SJCRH30 (cell line): ENCODE measurements at regions not wholly inside any gene's neighbourhood (a gene's known extent, or its start where the extent isn't known, plus 50 kb on each side); places are given as distances from the start of the nearest gene placed in this dataset.

Source experiments
- DNase-seq, 2 experiments: peaks; one replicate each; pipeline ENCODE4 v3.0.0-alpha.2; 2015 to 2020
- H3K27ac ChIP-seq: fragments of 250-450 bp; sonication (Bioruptor Pico); 2 replicates; pipeline ENCODE4 v1.5.1; 2020; ENCODE audit warnings: mild to moderate bottlenecking, moderate library complexity
- H3K27me3 ChIP-seq: fragments of 250-450 bp; sonication (Bioruptor Pico); 2 replicates; pipeline ENCODE4 v1.5.1; 2020; ENCODE audit warnings: mild to moderate bottlenecking, moderate library complexity
- H3K36me3 ChIP-seq: fragments of 250-450 bp; sonication (Bioruptor Pico); 2 replicates; pipeline ENCODE4 v1.5.1; 2020; ENCODE audit warnings: mild to moderate bottlenecking, moderate library complexity
- H3K4me1 ChIP-seq: fragments of 250-450 bp; sonication (Bioruptor Pico); 2 replicates; pipeline ENCODE4 v1.5.1; 2020; ENCODE audit warnings: mild to moderate bottlenecking, moderate library complexity
- H3K4me3 ChIP-seq: fragments of 250-450 bp; sonication (Bioruptor Pico); 2 replicates; pipeline ENCODE4 v1.5.1; 2020; ENCODE audit warnings: mild to moderate bottlenecking, moderate library complexity
- H3K9me3 ChIP-seq: fragments of 250-450 bp; sonication (Bioruptor Pico); replicated peaks from 2 replicates; pipeline ENCODE4 v1.5.1; 2020; ENCODE audit warnings: mild to moderate bottlenecking, moderate library complexity

DNA sequence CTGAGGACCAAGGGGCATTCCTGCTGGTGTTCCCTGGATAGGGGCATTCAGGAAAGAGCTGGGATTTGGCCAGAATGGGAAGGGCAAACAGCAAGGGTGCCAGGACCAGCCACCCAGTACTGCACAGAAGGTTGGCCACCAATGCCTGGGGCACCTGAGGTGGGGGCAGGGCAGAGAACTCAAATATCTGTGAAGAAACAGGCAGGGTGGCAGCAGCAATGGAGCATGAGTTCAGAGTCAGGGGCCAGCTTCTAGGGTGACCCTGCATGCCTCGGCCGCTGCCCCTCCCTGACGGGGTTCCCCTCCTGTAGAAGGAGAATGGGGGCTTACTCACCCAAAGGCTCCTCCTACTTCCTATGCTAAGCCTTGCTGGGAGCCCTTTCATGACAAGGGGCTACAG, 79.3 kb upstream of the SHANK2 start:
- Histone ChIP-seq H3K27ac (no peak overlapping the region), H3K9me3 (no peaks in the 10 kb centered on the region), H3K4me3 (no peak overlapping the region), H3K27me3 (no peaks in the 10 kb centered on the region), H3K36me3 (no peaks in the 10 kb centered on the region), H3K4me1 (no peaks in the 10 kb centered on the region)
- DNase-seq: no peak

DNA sequence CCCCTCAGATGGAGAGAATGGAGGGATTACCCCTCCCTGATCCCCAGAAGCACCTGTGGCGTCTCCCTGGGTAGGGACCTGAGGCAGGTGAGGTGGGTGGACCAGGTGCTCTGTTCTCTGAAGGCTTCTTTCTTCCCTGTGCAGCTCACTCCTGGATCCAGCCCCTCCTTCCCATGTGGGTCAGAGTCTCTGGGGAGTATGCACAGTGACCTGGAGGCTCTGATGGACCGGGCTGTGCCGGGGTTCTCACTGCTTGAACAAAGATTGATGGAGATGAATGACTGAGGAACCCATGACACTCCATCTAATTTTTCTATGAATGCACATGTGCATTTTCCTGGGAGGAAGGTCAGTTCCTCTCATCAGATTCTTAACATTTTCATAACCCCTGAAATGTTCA, 78.6 kb upstream of the SHANK2 start:
- Histone ChIP-seq H3K27ac (no peak overlapping the region), H3K36me3 (no peaks in the 10 kb centered on the region), H3K9me3 (no peaks in the 10 kb centered on the region), H3K4me3 (no peak overlapping the region), H3K27me3 (no peaks in the 10 kb centered on the region), H3K4me1 (no peaks in the 10 kb centered on the region)
- DNase-seq: no peak

DNA sequence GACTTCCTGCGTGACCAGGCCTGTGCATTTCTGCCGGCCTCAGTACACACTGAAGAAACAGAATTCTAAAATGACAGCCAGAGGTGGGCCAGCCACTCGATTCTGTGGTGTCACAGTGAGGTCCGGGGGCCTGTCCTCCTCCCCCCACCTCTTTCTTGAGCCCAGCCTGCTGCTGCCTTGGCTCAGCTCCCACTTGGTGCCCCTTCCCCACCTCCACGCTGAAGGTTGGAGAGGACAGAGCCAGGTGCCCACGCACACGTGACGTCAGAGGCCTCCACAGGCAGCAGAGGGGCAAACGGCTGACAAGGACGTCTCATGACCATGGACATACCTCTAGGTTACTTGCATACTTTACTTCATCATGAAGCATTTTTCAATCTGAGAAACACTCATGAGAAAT, 78.0 kb upstream of the SHANK2 start:
- Histone ChIP-seq H3K4me3 (no peak overlapping the region), H3K36me3 (no peaks in the 10 kb centered on the region), H3K9me3 (no peaks in the 10 kb centered on the region), H3K4me1 (no peaks in the 10 kb centered on the region), H3K27me3 (no peaks in the 10 kb centered on the region), H3K27ac (no peak overlapping the region)
- no peak for DNase-seq

DNA sequence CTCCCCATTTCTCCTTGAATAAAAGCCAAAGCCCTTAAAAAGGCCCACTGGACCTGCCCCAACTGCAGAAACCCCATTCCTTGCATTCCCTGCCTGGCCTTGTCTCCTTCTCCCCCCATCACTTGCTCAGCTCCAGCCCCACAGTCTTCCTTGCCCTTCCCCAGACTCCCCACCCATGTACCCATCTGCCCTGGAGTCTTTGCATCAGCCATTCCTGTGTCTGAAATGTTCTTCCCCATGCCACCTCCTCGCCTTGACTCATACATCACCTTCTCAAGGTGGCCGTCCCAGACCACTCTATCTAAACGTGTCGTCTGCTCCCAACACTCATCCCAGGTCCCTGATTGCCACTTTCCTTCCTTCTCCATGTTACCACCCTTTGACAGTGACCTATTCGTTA, 77.4 kb upstream of the SHANK2 start:
- no peak overlapping the region for H3K4me3 ChIP-seq
- DNase-seq: no peak

DNA sequence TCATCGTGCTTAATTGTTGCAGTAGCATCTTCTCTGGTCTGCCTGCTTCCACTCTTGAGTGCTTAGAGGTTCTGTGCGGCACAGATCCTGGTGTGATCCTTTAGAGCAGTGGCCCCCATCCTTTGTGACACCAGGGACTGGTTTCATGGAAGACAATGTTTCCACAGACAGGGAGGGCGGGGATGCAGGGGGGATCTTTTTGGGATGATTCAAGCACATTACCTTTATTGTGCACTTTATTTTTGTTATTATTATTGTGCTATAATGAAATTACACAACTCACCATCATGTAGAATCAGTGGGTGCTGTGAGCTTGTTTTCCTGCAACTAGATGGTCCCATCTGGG, 76.8 kb upstream of the SHANK2 start:
- H3K27me3 ChIP-seq: no peaks in the 10 kb centered on the region
- no peaks in the 10 kb centered on the region for H3K9me3 ChIP-seq
- DNase-seq: no peak
- no peak overlapping the region for H3K4me3 ChIP-seq
- no peaks in the 10 kb centered on the region for H3K36me3 ChIP-seq
- no peaks in the 10 kb centered on the region for H3K4me1 ChIP-seq
- H3K27ac ChIP-seq: no peak overlapping the region

More for the DNA sequence above, 77.4 kb upstream of the SHANK2 start:
- Histone ChIP-seq H3K36me3 (no peaks in the 10 kb centered on the region), H3K9me3 (no peaks in the 10 kb centered on the region), H3K27ac (no peak overlapping the region), H3K4me1 (no peaks in the 10 kb centered on the region), H3K27me3 (no peaks in the 10 kb centered on the region)

DNA sequence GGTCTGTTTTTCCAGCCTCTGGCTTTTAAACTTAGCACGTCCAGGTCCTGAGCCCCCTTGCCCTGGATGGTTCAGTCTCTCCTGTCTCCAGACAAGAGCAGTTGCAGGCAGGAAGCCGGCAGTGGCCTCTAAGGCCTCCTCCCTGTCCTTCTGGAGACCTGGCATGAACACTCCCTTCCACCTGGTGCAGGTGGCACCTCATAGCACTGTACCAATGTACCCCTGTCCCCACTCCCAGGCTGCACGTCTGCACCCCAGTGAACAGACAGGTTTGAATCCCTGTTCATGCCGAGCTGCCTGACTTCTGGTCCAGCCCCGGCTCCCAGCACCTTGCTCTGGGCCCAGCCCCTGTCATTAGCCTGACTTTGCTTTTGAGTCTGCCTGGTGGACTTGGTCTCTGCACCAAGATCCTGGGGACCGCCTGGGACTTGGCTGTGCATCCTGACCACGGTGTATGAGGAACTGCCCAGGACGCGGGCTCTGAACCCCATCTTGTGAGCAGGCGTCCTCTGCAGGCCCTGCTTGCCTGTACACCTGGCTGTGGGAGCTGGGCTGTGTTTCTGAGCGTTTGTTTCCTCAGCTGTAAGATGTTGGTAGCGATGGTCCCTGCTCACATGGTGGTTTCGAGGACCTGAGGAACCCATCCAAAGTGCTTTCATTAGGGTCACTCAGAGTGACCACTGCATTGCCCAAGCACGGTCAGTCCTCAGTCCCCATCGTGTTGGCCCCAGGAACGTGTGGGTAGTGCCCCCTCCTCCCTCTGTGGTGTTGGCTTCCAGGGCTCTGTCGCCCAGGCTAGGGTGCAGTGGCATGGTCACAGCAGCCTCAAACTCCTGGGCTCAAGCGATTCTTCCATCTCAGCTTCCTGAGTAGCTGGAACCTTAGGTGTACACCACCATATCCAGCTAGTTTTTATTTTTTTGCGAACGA, 75.0 kb upstream of the SHANK2 start:
- Histone ChIP-seq H3K27me3 (no peaks in the 10 kb centered on the region), H3K4me3 (no peak overlapping the region), H3K4me1 (no peaks in the 10 kb centered on the region), H3K36me3 (no peaks in the 10 kb centered on the region), H3K27ac (no peak overlapping the region), H3K9me3 (no peaks in the 10 kb centered on the region)
- no peak for DNase-seq

DNA sequence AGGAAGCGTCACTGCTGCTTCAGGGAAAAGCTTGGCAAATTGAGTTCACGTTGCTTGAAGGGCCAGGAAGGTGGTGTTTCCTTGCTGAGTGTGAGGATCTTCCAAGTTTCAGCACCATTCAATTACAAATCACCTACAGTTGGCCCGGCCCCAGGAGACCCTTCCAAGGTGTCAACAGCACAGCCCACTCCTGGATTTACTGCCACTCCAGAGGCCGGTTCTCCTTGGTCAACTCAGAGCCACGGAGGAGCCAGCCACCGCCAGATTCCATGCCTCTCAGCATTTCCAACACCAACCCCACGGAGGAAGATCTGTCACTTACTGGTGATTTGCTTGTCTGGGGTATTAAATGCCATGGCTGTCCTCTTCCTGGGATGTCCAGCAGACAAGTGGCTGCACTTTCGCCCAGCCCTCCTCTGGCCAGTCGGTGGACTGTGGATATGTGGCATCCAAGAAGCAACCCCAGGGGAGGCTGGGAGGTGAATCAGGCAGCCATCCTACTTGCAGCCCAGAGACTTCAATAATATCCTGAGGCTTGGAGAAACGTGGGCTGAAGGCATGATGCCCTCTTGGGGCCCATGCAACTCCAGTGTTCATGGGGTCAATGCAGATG, 74.1 kb upstream of the SHANK2 start:
- no peaks in the 10 kb centered on the region for H3K27me3 ChIP-seq
- H3K4me3 ChIP-seq: no peak overlapping the region
- no peaks in the 10 kb centered on the region for H3K9me3 ChIP-seq
- H3K36me3 ChIP-seq: no peaks in the 10 kb centered on the region
- DNase-seq: no peak
- H3K27ac ChIP-seq: no peak overlapping the region
- H3K4me1 ChIP-seq: no peaks in the 10 kb centered on the region

DNA sequence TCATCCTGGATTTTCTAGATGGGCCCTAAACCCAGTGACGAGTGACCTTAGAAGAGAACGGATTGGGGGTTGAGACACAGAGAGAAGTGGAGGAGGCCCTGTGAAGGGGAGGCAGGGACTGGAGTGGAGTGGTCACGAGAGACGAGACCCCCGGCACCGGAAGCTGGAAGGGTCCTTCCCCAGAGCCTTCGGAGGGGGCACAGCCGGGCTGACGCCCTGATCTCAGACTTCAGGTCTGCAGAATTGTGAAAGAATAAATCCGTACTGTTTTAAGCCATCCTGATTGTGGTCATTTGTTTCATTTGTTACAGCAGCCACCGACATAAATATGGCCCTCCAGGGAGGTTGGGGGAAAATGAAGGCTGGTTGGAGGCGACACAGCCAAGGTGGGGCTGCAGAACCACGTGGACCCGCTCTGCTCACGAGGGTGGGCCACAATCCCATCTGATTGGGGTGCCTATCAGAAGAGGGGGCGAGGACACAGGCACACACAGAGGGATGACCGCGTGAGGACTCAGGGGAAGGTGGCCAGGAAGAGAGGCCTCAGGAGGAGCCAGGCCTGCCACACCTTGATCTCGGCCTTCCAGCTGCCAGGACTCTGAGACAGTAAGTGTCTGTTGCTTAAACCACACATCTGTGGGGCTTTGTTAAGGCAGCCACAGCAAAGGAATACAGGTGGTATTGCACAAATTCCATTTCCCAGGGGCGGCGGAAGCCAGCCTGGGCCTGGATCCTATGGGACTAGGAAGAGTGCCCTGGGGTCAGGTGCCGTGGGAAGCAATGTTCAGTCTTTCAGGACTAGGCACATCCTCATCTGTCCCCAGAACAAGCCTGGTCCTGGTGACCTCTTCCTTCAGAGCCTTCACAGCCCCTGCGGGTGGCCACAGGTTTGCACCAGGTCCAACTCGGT, 73.3 kb upstream of the SHANK2 start:
- Histone ChIP-seq H3K27ac (no peak overlapping the region), H3K36me3 (no peaks in the 10 kb centered on the region), H3K9me3 (no peaks in the 10 kb centered on the region), H3K4me1 (no peaks in the 10 kb centered on the region), H3K4me3 (no peak overlapping the region), H3K27me3 (no peaks in the 10 kb centered on the region)
- DNase-seq: no peak

DNA sequence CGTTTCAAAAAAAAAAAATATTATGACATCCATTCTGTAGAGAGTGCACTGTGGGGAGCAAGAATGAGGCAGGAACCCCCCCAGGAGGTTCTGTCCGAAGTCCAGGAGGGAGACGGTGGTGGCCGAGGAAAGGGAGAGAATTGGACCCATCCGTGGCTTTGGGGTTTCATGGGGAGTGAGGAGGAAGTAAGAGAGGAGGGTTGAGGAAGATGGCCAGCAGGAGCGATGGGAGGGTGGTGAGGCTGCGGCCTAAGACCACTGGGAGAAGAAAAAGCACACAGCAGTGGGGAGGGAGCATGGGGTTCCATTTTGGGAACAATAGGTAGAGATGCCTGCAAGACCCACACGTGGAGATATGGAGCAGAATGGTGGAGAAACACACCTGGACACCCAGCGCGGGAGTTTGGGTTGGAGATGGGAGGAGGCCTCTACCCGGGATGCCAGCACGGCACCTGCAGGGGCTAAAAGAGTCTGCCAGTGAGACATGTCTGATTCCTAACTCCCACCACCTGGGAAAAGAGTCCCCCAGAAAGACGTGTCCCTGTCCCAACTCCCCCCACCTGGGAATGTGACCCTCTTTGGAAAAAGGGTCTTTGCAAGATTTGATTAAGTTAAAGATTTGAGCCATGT, 72.5 kb upstream of the SHANK2 start:
- Histone ChIP-seq H3K27me3 (no peaks in the 10 kb centered on the region), H3K4me3 (no peak overlapping the region), H3K36me3 (no peaks in the 10 kb centered on the region), H3K27ac (no peak overlapping the region), H3K9me3 (no peaks in the 10 kb centered on the region), H3K4me1 (no peaks in the 10 kb centered on the region)
- no peak for DNase-seq

DNA sequence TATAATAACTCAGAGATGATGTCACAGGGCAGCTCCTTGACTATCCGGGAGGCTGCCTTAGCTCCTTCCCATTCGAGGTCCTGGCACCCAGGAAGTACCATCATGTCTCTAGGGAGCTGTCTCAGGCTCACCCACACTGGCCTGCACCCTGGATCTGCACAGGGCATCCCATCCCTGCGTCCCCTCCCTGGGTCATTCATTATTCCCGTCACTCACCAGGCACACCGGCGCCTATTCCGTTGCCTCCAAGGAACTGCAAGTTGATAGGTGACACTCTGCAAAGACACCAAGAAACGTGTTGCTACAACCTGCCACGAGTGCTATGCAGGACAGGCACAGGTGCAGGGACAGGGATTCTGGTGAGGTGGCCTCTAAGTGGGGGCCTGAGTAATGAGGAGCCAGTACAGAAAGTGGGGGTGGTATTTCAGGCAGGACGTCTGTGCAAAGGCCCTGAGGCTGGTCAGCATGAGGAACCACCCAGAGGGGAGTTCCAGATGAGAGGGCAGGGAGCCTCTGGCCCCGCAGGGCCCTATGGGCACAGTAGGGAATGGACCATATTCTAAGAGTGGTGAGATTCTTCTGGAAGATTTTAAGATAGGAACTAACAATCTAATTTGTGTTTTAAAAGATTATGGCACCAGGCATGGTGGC, 71.6 kb upstream of the SHANK2 start:
- H3K9me3 ChIP-seq: no peaks in the 10 kb centered on the region
- no peak overlapping the region for H3K27ac ChIP-seq
- no peak for DNase-seq
- no peaks in the 10 kb centered on the region for H3K4me1 ChIP-seq
- H3K27me3 ChIP-seq: no peaks in the 10 kb centered on the region
- no peak overlapping the region for H3K4me3 ChIP-seq
- no peaks in the 10 kb centered on the region for H3K36me3 ChIP-seq

DNA sequence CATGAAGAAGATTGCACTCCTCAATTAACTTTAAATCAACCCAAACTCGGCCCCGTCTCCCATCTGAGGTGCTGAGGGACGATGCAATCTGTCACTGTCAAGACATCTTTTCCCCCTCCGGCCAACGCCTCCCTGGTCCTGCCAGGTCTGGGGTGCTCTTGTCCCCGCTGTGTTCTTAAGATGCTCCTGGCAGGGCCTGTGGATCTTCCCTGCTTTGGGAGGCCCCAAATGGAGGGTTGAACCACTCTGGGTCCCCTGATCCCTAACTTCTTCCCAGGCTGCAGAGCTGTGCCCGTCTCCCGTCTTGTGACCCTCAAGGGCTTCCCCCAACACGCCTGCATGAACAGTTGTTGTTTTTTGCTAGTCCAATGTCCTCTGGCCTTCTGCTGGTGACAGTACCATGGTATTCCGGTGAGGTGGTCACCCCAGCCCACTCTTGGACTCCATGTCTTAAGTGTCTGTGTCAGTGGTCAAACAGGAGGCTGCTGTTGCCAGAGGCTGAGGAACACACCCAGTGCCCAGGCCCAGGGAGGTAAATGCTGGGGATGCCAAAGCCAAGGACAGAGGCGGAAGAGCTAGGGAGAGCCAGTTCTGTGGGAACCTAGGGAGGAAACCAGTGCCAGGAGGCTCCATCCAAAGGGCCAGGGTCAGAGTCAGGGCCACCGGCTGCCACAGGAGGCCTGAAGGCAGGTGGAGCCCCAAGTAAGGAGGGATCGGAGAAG, 70.6 kb upstream of the SHANK2 start:
- H3K27me3 ChIP-seq: no peaks in the 10 kb centered on the region
- H3K27ac ChIP-seq: no peak overlapping the region
- DNase-seq: no peak
- no peak overlapping the region for H3K4me3 ChIP-seq
- H3K4me1 ChIP-seq: no peaks in the 10 kb centered on the region
- H3K36me3 ChIP-seq: no peaks in the 10 kb centered on the region
- no peaks in the 10 kb centered on the region for H3K9me3 ChIP-seq

DNA sequence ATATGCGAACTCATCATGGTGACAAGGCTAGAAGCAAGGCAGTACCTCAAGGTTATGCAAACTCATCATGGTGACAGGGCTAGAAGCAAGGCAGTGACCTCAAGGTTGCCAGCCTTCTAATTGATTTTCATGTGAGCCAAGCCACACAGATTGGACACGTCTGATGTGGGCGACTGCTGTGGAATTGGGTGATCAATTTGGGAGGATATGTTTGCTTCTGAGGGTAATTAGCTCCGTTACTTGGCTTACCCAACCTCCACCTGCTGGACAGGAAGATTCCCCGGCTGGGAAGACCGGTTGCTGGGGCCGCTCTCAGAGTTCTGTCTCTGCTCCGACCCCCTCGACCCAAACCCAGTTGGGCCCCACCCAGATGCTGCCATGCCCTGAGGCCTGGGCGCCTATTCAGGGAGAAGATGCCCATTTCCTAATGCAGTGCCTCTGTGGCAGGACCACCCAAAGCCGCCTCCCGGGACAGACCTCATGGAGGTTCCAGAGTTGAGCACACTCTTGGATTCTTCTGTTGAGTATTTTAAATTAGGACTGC, 69.9 kb upstream of the SHANK2 start:
- H3K36me3 ChIP-seq: no peaks in the 10 kb centered on the region
- no peaks in the 10 kb centered on the region for H3K4me1 ChIP-seq
- no peak overlapping the region for H3K27ac ChIP-seq
- H3K27me3 ChIP-seq: no peaks in the 10 kb centered on the region
- no peaks in the 10 kb centered on the region for H3K9me3 ChIP-seq
- no peak overlapping the region for H3K4me3 ChIP-seq
- no peak for DNase-seq

DNA sequence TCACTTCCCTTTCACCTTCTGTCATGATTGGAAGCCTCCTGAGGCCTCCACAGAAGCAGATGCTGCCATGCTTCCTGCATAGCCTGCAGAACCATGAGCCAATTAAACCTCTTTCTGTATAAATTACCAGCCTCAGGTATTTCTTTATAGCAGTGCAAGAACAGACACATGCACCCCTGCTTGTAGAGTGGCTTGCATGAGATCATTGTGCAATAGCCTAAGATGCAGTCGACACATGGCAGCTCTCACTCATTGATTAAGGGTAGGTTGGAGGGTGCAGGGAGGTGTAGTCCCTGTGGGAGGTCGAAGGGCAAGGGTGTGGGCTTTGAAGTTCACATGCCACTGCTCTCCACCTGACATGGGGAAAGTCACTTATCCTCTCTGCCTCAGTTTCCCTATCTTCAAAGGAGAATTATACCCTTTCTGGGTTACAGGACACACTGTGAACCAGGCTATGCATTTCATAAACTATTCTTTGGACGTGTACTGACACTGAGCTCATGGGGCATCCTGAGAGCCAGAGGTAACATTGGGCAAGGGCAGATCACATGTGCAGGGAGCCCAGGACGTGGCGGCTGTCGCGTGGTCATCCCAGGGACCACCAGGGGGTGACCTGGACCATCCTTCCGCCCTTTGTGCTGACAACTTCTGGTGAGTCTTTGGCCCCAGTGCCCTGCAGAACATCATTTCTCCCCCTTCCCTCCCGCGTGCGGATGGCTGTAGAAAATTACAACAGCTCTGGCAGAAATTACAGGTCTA, 69.2 kb upstream of the SHANK2 start:
- H3K4me1 ChIP-seq: no peaks in the 10 kb centered on the region
- no peak overlapping the region for H3K27ac ChIP-seq
- H3K4me3 ChIP-seq: no peak overlapping the region
- H3K36me3 ChIP-seq: no peaks in the 10 kb centered on the region
- DNase-seq: no peak
- no peaks in the 10 kb centered on the region for H3K27me3 ChIP-seq
- no peaks in the 10 kb centered on the region for H3K9me3 ChIP-seq
